Glutamatergic neuron (in vitro differentiated cells): ENCODE measurements at regions not wholly inside any gene's neighbourhood (a gene's known extent, or its start where the extent isn't known, plus 50 kb on each side); places are given as distances from the start of the nearest gene placed in this dataset.

Source experiments
- DNase-seq: peaks from one replicate; pipeline ENCODE4 v3.0.0; 2022
- H3K27ac Mint-ChIP-seq: one replicate; pipeline ENCODE4 v1.8.0; 2020; ENCODE audit warnings: mild to moderate bottlenecking, mixed read lengths, inconsistent platforms; ENCODE audit not compliant: unreplicated experiment
- H3K27me3 Mint-ChIP-seq: one replicate; pipeline ENCODE4 v1.8.0; 2020; ENCODE audit warnings: mild to moderate bottlenecking, moderate library complexity, mixed read lengths, inconsistent platforms; ENCODE audit not compliant: unreplicated experiment
- H3K36me3 Mint-ChIP-seq: one replicate; pipeline ENCODE4 v1.8.0; 2020; ENCODE audit warnings: mild to moderate bottlenecking, mixed read lengths, inconsistent platforms; ENCODE audit not compliant: unreplicated experiment
- H3K4me1 Mint-ChIP-seq: one replicate; pipeline ENCODE4 v1.8.0; 2020; ENCODE audit warnings: mild to moderate bottlenecking, low read depth, mixed read lengths, inconsistent platforms; ENCODE audit not compliant: unreplicated experiment
- H3K4me3 Mint-ChIP-seq: one replicate; pipeline ENCODE4 v1.8.0; 2020; ENCODE audit warnings: mild to moderate bottlenecking, mixed read lengths, inconsistent platforms; ENCODE audit not compliant: unreplicated experiment
- H3K9me3 Mint-ChIP-seq: one replicate; pipeline ENCODE4 v1.8.0; 2020; ENCODE audit warnings: mild to moderate bottlenecking, moderate library complexity, mixed read lengths, inconsistent platforms; ENCODE audit not compliant: unreplicated experiment
- CTCF ChIP-seq: fragments of 200-600 bp; sonication (generic); IDR thresholded peaks from one replicate; pipeline ENCODE4 v1.5.0; 2021; ENCODE audit not compliant: partially characterized antibody, unreplicated experiment

GRCh38 chr4:63361066-63361465 is 1048.2 kb downstream of the TECRL start:
- H3K36me3 Mint-ChIP-seq: no peaks in the 10 kb centered on the region
- no peak for DNase-seq
- peaks cover 5% of the 10 kb centered on the region for H3K9me3 Mint-ChIP-seq
- H3K4me1 Mint-ChIP-seq: peaks cover 19% of the 10 kb centered on the region
- no peak for TF ChIP-seq CTCF
- no peak overlapping the region for H3K27ac Mint-ChIP-seq
- H3K27me3 Mint-ChIP-seq: no peaks in the 10 kb centered on the region
- no peak overlapping the region for H3K4me3 Mint-ChIP-seq

GRCh38 chr4:63349674-63350025 is 1059.6 kb downstream of the TECRL start:
- no peak for TF ChIP-seq CTCF
- Mint-ChIP-seq H3K27ac (no peak overlapping the region), H3K27me3 (no peaks in the 10 kb centered on the region), H3K4me3 (no peak overlapping the region), H3K9me3 (peaks cover 10% of the 10 kb centered on the region), H3K36me3 (peaks cover 13% of the 10 kb centered on the region), H3K4me1 (no peaks in the 10 kb centered on the region)
- DNase-seq: no peak

GRCh38 chr4:63348735-63349673 is 1060.2 kb downstream of the TECRL start:
- TF ChIP-seq CTCF: no peak
- no peak overlapping the region for H3K27ac Mint-ChIP-seq
- peaks cover 10% of the 10 kb centered on the region for H3K9me3 Mint-ChIP-seq
- no peaks in the 10 kb centered on the region for H3K27me3 Mint-ChIP-seq
- H3K36me3 Mint-ChIP-seq: peaks cover 13% of the 10 kb centered on the region
- no peaks in the 10 kb centered on the region for H3K4me1 Mint-ChIP-seq
- H3K4me3 Mint-ChIP-seq: no peak overlapping the region
- no peak for DNase-seq

- Mint-ChIP-seq H3K27me3 (peaks cover 4% of the 10 kb centered on the region), H3K36me3 (peaks cover 16% of the 10 kb centered on the region), H3K4me3 (no peak overlapping the region), H3K9me3 (peaks cover 5% of the 10 kb centered on the region), H3K27ac (no peak overlapping the region), H3K4me1 (peaks cover 10% of the 10 kb centered on the region)
- DNase-seq: no peak
- TF ChIP-seq CTCF: no peak
Observed at GRCh38 chr4:63325140-63325539, 1084.1 kb downstream of the TECRL start.

- Mint-ChIP-seq H3K9me3 (no peaks in the 10 kb centered on the region), H3K4me3 (no peak overlapping the region), H3K27me3 (no peaks in the 10 kb centered on the region), H3K27ac (no peak overlapping the region), H3K36me3 (no peaks in the 10 kb centered on the region), H3K4me1 (no peaks in the 10 kb centered on the region)
- no peak for DNase-seq
- TF ChIP-seq CTCF: no peak
Observed at GRCh38 chr4:63316633-63317032, 1092.6 kb downstream of the TECRL start.
